ENCODE measurements at regions not wholly inside any gene's neighbourhood (a gene's known extent, or its start where the extent isn't known, plus 50 kb on each side); places are given as distances from the start of the nearest gene placed in this dataset.

GRCh38 chr19:20470345-20471135 is 95.0 kb downstream of the ZNF737 start:
- TF ChIP-seq CTCF (IDR thresholded peaks at IDR 0.05) (no peak), POLR2A (IDR thresholded peaks at IDR 0.05) (no peak), EP300 (IDR thresholded peaks at IDR 0.05) (no peak)

Measured in ovary (tissue), 3 donors.